ENCODE measurements at regions not wholly inside any gene's neighbourhood (a gene's known extent, or its start where the extent isn't known, plus 50 kb on each side); places are given as distances from the start of the nearest gene placed in this dataset.

- no peak for DNase-seq (ENCODE audit: low spot score)
These were observed 258.9 kb downstream of the XXYLT1 start for GRCh38 chr3:195012100-195012499.

- DNase-seq (ENCODE audit: low spot score): no peak
These were observed 258.4 kb downstream of the XXYLT1 start for GRCh38 chr3:195012571-195012970.

- no peak for DNase-seq (ENCODE audit: low spot score)
These were observed 257.3 kb downstream of the XXYLT1 start for GRCh38 chr3:195013411-195014361.

GRCh38 chr3:195015021-195015420 lies 255.9 kb downstream of the XXYLT1 start:
- peak; percentile 89 for DNase-seq (ENCODE audit: low spot score)

DNA sequence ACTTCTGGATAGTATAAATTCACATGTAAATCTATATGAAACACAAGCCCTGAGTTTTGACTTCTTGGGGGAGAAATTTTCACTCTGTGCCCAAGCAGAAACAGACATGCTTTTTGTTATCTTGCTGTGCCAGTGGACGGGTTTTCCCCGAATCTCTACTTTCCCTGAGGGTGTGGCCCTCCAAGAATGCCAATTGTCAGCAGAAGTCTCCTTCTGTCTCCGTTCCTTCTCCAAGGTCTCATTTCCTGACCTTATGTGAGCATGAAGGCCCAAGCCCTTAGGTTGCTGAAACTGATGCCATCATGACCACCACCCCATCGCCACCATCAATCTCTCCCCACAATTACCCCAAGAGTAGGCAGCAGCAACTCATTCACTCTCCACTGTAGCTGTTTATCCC lies 253.8 kb downstream of the XXYLT1 start:
- DNase-seq (ENCODE audit: low spot score): peak; percentile 23
